CD4-positive, alpha-beta T cell treated with Interleukin-17A for 1 hour (primary cell): ENCODE measurements at regions not wholly inside any gene's neighbourhood (a gene's known extent, or its start where the extent isn't known, plus 50 kb on each side); places are given as distances from the start of the nearest gene placed in this dataset.

Experiments
- DNase-seq: peaks from one replicate; pipeline ENCODE4 v3.0.0-alpha.2; 2020

DNA sequence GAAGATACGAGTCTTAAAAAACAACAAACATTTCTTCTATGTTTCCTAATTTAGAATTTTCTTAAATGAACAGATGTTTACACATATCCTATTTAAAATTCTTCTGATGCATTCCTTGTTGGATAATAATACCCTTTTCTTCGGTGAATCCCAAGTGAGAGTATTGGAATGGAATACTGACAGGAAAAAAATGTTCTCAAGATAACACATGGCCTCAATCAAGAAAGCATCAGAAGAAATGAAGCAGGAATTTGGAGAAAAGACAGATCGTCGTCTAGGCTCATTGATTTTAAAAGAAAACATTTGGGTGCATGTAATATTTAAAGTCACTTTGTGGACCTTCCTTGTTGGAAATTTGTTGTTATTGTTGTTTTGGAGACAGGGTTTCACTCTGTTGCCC is 196.9 kb upstream of the ANK2 start:
- no peak for DNase-seq

DNA sequence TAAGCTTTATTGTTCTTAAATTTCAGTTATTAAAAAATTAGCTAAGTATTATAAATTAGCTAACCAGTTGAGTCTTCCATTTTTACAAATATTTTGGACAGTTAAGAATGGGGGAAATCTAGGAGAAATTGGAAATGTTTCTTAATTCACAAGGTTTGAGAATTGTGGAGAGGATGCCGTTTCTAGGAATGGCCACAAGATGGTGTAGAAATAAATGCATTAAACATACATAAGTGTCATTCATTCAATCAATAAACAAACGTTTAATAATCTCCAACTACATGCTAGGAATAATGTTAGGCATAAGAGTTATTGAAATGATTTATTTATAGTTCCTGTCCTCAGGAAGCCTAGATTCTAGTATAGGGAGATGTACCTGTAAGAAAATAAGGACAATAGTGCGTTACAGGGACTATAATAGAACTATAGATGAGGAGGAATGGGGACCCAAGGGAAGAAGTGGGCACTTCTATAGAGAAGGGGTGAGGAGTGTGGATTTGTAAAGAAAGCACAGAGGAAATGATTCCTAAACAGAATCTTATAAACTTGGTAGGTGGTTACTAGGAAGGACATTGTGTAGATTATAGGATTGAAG is 195.7 kb upstream of the ANK2 start:
- DNase-seq = no peak

GRCh38 chr4:112854420-112854819 is 195.0 kb upstream of the ANK2 start:
- DNase-seq = no peak

GRCh38 chr4:112855058-112855457 is 194.4 kb upstream of the ANK2 start:
- DNase-seq = no peak

- no peak for DNase-seq
These were observed 192.0 kb upstream of the ANK2 start for GRCh38 chr4:112857461-112857860.

GRCh38 chr4:112858751-112859150 is 190.7 kb upstream of the ANK2 start:
- DNase-seq = no peak

DNA sequence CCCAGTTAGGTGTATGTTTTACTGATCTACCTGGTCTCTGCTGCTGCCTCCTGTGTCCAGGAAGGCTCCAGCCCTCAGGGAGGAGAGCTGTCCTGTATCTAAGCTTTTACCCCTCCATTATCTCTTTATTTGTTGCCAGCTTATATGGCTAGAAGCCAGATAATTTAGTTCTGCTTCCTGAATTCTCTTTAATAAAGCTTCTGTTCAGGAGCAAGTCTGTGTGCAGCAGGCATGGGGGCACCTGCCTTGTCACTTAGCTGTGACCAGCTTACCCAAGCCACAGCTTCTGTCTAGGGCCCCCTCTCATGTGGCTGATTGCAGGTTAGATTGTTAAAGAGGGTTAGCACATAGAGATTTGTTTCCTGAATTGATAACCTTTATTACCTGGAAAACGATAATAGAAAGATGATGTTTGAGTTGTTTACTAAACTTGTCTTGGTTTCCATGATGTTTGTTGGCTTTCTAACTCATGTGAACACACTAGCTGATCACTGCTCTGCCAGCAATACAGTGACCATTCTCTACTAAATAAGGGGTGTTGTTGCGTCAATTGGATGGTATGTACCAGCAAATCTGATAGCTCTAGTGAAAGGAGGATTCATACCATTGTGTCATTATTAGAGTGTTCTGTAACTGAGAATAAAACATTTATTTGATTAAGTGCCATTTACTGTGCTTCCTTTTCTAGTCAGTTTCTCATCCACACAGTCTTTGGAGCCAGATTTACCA is 189.8 kb upstream of the ANK2 start:
- no peak for DNase-seq

DNA sequence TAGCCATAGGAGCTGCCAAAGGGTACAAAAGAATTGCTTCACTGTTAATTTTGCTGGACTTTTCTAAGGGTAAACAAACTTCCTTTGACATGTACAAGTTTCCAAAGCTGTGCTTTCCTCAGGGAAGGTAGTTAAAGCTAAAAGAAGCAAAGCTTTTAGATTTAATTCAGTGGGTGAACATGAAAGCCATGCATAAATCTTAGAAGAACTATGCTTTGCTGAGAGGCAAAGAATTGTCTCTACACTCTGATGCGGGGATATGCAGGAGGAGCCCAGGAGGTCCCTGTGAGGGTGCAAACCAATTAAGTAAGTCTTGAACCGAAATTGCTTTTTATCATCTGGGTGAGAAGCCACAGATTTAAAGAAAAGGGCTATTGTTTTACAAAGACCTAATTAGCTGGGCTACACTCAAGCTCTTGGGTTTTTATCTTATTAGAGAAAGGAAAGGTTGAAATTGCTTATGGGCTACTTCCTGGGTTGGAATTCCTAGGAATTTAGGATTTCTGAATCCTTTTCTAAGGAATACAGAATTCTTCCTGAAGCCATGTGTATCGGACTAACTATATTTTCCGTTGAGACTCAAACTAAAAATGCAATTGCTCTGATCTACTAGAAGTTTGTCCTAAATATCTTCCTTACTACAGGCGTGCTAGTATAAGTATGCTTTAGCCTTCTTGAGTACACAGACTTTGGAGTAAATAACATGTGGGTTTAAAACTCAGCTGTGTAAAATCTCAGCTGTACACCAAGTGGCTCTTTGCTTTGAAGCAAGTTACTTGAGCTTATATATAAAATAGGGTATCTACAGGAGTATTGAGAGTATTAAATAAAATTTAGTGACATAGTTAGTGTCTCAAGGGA is 188.4 kb upstream of the ANK2 start:
- DNase-seq = no peak

GRCh38 chr4:112861691-112862674 is 187.5 kb upstream of the ANK2 start:
- DNase-seq = no peak

DNA sequence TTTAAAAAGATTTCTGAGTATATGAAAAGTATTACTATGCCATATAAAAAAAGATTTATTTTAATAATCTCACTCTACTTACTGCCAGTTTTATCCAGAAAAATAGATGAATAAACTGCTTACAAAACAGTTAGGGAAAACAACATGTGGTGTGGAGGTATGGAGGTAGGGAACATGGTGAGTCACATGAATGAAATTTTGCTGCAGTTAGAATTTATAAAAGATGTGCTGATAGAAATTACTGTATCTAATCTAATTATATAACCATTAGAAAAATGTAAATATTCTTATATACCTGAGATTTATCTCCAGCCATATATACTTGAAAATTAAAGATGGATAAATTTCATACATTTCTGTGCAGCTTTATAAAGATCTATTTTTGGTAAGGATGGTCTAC is 184.0 kb upstream of the ANK2 start:
- no peak for DNase-seq

DNA sequence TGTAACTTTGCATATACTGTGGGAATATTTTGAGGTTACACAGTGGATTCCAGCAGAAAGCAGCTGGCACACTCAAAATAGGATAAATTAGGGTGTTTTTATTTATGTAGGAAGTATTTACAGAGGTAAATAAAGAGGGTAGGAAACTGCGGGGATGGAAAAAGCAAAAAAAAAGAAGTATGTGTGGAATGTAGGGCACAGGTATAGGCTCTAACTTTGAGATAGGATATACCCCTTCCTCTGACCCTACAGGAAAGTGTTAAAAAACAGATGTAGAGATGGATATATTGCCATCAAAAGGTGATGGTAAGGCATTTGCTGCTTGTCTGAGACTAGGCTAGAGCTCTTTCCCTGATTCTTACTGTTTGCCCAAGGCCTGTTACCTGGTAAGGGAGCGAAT is 173.1 kb upstream of the ANK2 start:
- no peak for DNase-seq

DNA sequence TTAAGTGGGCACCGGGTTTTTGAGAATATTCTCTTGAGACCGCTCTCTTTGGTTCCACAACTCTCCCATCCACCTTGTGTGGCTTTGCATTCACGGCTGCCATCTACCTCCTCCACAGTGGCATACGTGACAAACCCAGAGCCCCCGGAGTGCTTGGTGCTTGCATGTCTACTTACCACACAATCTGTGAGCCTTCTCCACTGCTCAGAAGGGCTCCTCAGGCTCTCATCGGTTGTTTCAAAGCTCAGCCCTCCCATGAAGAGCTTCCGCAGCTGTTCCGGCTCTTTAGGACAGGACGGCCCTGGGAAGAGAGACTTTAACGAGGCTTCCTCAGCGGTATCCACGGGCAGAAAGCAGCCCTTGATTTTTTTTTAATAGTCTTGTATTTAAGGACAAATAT is 167.6 kb upstream of the ANK2 start:
- no peak for DNase-seq

DNA sequence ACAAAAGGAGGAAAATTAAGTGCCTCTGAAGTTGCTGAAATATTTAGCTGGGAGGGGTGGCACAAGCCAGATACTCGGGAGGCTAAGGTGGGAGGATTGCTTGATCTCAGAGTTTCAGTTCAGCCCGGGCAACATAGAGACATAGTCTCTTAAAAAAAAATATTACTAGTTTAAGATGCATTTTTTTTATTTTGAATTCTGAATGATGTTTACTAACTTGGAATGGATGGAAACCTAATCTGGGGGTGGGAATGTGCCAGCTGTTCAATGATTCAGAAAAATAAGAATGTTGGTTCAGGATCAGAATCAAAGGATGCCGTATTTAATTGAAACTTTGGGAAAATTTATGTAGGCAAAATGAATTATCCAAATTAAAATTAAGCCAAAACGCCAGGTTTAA is 167.2 kb upstream of the ANK2 start:
- no peak for DNase-seq

DNA sequence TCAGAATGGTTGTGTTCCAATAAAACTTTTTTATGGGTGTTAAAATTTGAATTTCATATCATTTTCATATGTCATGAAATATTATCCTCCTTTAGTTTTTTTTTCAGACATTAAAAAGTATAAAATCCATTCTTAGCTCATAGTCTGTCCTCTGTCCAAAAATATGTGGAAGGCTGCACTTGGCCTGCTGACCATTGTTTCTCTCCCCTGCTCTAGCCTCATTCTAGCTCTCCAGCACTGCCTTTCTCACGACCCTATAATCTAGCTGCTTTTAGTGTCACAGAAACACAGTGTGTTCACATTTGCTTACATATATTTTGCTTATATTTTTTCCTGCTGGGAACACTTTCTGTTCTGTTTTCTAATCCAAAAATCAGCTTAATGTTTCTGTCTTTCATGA is 165.0 kb upstream of the ANK2 start:
- no peak for DNase-seq

- DNase-seq = no peak
These were observed 163.6 kb upstream of the ANK2 start for GRCh38 chr4:112885897-112886296.

GRCh38 chr4:112888622-112889021 is 160.8 kb upstream of the ANK2 start:
- no peak for DNase-seq

GRCh38 chr4:112889199-112889598 is 160.3 kb upstream of the ANK2 start:
- no peak for DNase-seq

GRCh38 chr4:112889619-112890527 is 159.6 kb upstream of the ANK2 start:
- no peak for DNase-seq

DNA sequence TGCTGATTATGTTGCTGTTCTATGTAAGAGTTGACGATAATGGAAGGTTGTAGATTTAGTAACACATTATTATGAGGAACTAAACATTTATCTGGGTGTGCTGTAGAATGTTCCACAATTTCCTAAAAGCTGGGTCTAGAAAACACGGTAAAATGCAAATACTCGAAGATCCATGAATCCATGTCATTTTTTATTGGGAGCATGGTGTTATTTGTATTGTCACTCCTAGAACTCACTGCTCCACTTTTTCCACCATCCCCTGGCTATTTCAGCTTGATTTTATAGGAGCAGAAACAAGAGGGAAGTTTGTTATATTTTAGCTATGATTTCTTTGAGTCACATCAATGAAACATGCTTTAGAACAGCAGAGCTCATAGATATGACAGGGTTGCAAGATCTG is 155.0 kb upstream of the ANK2 start:
- no peak for DNase-seq

DNA sequence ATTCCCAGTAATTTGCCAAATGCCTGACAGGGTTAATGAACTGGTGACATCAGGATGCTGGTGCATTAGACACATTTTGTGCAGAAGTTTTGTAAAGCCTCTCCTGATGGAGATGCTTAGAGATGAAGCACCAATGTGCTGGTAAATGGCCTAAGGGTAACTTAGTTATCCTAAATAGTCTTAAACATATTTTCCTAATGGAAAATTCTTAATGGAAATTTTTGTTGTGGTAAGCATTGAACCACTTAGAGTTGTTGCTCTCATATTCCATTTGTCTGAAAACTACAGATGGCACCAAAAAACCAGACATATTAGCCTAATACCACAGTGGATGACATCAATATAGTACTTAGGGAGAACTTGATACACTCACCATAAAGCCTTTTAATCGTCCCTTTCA is 154.5 kb upstream of the ANK2 start:
- no peak for DNase-seq

GRCh38 chr4:112895811-112896608 is 153.4 kb upstream of the ANK2 start:
- no peak for DNase-seq
